Natural killer cell (primary cell): ENCODE measurements at regions not wholly inside any gene's neighbourhood (a gene's known extent, or its start where the extent isn't known, plus 50 kb on each side); places are given as distances from the start of the nearest gene placed in this dataset.
"Not testable (repeated sequence)": the region's sequence is repeated elsewhere in the genome, so short reads cannot be mapped to it uniquely, and the experiment has no call there.

ENCODE experiments used
- ATAC-seq, 3 donors: fragments of 150-1000 bp in 2 of 3; fragments of 200-7000 bp in 1 of 3; cut with Tn5 transposase; 1 replicate in 1 of 3; 2 replicates in 2 of 3; pipeline ENCODE4 v1.10.0; 2021; ENCODE audit warnings: mild to moderate bottlenecking in 2 of 3, moderate library complexity in 2 of 3
- DNase-seq, 2 donors: peaks; one replicate each; pipeline versions ENCODE4 v3.0.0 to v3.0.0-alpha.2; 2013 to 2021; ENCODE audit warnings: mixed read lengths in 1 of 2
- H3K27ac ChIP-seq: one replicate; pipeline ENCODE4 v1.5.1; 2013; ENCODE audit warnings: mild to moderate bottlenecking, low read length
- H3K27me3 ChIP-seq: one replicate; pipeline ENCODE4 v1.6.1; 2013; ENCODE audit warnings: low read length; ENCODE audit not compliant: control insufficient read depth, insufficient read depth
- H3K36me3 ChIP-seq: one replicate; pipeline ENCODE4 v1.6.1; 2013; ENCODE audit warnings: low read length; ENCODE audit not compliant: control insufficient read depth, insufficient read depth
- H3K4me1 ChIP-seq: one replicate; pipeline ENCODE4 v1.6.1; 2013; ENCODE audit warnings: low read length; ENCODE audit not compliant: control insufficient read depth, insufficient read depth
- H3K4me3 ChIP-seq: one replicate; pipeline ENCODE4 v1.5.1; 2013; ENCODE audit warnings: low read length
- H3K9me3 ChIP-seq: one replicate; pipeline ENCODE4 v1.6.1; 2013; ENCODE audit warnings: low read length; ENCODE audit not compliant: control insufficient read depth, insufficient read depth
- H3K27ac Mint-ChIP-seq, 2 donors: one replicate each; pipeline ENCODE4 v1.8.0; 2022; ENCODE audit warnings: mild to moderate bottlenecking in 2 of 2, mixed read lengths in 2 of 2, moderate library complexity in 1 of 2
- H3K27me3 Mint-ChIP-seq, 2 donors: one replicate each; pipeline ENCODE4 v1.8.0; 2022; ENCODE audit warnings: low read depth in 2 of 2, mixed read lengths in 2 of 2
- H3K36me3 Mint-ChIP-seq: one replicate; pipeline ENCODE4 v1.8.0; 2022; ENCODE audit warnings: mixed read lengths
- H3K4me1 Mint-ChIP-seq, 2 donors: one replicate each; pipeline ENCODE4 v1.8.0; 2022; ENCODE audit warnings: mixed read lengths in 2 of 2
- H3K4me3 Mint-ChIP-seq: one replicate; pipeline ENCODE4 v1.8.0; 2022; ENCODE audit warnings: mild to moderate bottlenecking, moderate library complexity, mixed read lengths
- H3K9me3 Mint-ChIP-seq, 2 donors: one replicate each; pipeline ENCODE4 v1.8.0; 2022; ENCODE audit warnings: mixed read lengths in 2 of 2
- WGBS: methylation state at CpG from one replicate; pipeline ENCODE4 v1.1.7; 2013; ENCODE audit warnings: missing lambda C conversion rate; ENCODE audit not compliant: insufficient coverage; 5-methylcytosine and 5-hydroxymethylcytosine counted together
- intact Hi-C: fragments of 100-400 bp; cut with micrococcal nuclease; formaldehyde crosslinking; loops from one replicate; pipeline ENCODE4 v1.14.2; 2022
- TF ChIP-seq, protein P1 (sequence below): fragments of 200-600 bp; IDR thresholded peaks from one replicate; pipeline ENCODE4 v1.8.0; 2022; ENCODE audit warnings: antibody characterized with exemption

DNA sequence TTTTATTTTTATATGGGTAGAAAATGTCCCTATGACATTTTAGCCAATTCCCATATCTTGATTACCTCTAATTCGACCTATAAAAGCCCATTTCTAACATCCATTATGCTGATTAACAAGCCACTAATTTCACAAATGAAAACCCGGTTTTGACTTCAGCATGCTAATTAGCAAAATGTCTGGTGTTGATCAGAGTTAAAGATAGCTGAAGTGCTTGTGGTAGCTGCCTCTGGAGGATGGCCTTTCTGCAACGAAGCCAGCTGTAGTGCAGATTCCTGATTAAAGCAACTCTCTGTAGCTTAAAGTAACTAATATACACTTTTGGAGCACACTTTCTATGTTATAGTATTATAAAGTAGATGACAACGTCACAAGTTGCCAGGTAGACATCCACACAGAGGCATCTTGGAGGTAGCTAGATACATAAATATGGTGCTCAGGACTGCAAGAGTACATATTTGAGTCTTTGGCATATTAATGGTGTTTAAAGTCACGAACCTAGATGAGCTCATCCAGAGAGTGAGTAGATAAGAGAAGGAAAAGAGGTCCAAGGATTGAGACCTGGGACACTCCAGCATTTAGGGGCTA lies 239.5 kb downstream of the BRINP2 start:
- H3K27ac Mint-ChIP-seq: no peak overlapping the region

DNA sequence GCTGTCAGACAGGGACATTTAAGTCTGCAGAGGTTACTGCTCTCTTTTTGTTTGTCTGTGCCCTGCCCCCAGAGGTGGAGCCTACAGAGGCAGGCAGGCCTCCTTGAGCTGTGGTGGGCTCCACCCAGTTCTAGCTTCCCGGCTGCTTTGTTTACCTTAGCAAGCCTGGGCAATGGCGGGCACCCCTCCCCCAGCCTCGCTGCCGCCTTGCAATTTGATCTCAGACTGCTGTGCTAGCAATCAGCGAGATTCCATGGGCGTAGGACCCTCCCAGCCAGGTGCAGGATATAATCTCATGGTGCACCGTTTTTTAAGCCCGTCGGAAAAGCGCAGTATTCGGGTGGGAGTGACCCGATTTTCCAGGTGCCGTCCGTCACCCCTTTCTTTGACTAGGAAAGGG lies 235.6 kb downstream of the BRINP2 start:
- H3K27me3 ChIP-seq, ATAC-seq, H3K4me1 ChIP-seq, H3K9me3 ChIP-seq, DNase-seq, intact Hi-C loops, H3K27ac ChIP-seq, H3K27me3 Mint-ChIP-seq, H3K4me3 ChIP-seq, H3K4me1 Mint-ChIP-seq, H3K4me3 Mint-ChIP-seq, H3K36me3 ChIP-seq, H3K27ac Mint-ChIP-seq: not testable (repeated sequence)
- Mint-ChIP-seq H3K9me3 (peaks cover 14 to 17% of the 10 kb centered on the region in 2 donors), H3K36me3 (peaks cover 12% of the 10 kb centered on the region)
- 94% methylated on average over 13 of the region's 14 CpGs for WGBS

More for the DNA sequence above, 239.5 kb downstream of the BRINP2 start:
- Histone ChIP-seq H3K4me1 (no peaks in the 10 kb centered on the region), H3K36me3 (no peaks in the 10 kb centered on the region), H3K9me3 (no peaks in the 10 kb centered on the region), H3K27ac (no peak overlapping the region), H3K27me3 (no peaks in the 10 kb centered on the region), H3K4me3 (no peak overlapping the region)
- TF ChIP-seq, protein P1, sequence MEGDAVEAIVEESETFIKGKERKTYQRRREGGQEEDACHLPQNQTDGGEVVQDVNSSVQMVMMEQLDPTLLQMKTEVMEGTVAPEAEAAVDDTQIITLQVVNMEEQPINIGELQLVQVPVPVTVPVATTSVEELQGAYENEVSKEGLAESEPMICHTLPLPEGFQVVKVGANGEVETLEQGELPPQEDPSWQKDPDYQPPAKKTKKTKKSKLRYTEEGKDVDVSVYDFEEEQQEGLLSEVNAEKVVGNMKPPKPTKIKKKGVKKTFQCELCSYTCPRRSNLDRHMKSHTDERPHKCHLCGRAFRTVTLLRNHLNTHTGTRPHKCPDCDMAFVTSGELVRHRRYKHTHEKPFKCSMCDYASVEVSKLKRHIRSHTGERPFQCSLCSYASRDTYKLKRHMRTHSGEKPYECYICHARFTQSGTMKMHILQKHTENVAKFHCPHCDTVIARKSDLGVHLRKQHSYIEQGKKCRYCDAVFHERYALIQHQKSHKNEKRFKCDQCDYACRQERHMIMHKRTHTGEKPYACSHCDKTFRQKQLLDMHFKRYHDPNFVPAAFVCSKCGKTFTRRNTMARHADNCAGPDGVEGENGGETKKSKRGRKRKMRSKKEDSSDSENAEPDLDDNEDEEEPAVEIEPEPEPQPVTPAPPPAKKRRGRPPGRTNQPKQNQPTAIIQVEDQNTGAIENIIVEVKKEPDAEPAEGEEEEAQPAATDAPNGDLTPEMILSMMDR: no peak
- Mint-ChIP-seq H3K36me3 (peaks cover 12% of the 10 kb centered on the region), H3K4me1 (no peaks in the 10 kb centered on the region), H3K9me3 (peaks cover 14 to 21% of the 10 kb centered on the region in 2 donors), H3K27me3 (no peaks in the 10 kb centered on the region), H3K4me3 (no peak overlapping the region)
- DNase-seq (no peak), ATAC-seq (no peak)
- intact Hi-C loops: no loop called here
- WGBS: 73% methylated on average over 4 of the region's 5 CpGs

DNA sequence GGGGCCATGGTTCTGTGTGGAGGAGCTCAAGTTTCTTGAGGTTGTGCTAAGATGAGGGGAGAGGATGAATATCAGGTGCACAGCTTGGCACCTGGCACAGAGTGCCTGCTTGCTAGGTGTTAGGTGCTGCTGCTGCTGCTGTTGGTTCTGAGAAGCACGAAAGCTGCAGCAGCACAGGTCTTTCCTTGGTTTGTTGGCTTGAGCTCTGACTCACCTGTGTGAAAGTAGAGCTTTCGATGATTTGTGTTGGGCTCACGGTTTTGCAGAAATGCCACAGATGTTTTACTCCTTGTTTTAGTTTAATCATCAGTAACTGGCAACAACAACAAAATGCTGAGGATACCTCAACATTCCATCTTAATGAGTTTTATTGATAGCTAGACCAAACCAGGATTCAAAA lies 221.6 kb downstream of the BRINP2 start:
- H3K27ac ChIP-seq: no peak overlapping the region
- H3K4me1 ChIP-seq: no peaks in the 10 kb centered on the region
- no peaks in the 10 kb centered on the region for H3K36me3 Mint-ChIP-seq
- H3K27me3 ChIP-seq: no peaks in the 10 kb centered on the region
- H3K4me3 Mint-ChIP-seq: no peak overlapping the region
- DNase-seq (no peak), ATAC-seq (peak in 1 of 3 donors; percentile 30)
- 79% methylated on average over 3 of the region's 3 CpGs for WGBS
- TF ChIP-seq, protein P1: no peak
- H3K4me1 Mint-ChIP-seq: no peaks in the 10 kb centered on the region
- H3K36me3 ChIP-seq: no peaks in the 10 kb centered on the region
- H3K27ac Mint-ChIP-seq: no peak overlapping the region
- H3K9me3 Mint-ChIP-seq: peaks cover 27 to 28% of the 10 kb centered on the region in 2 donors
- intact Hi-C loops: no loop called here
- H3K4me3 ChIP-seq: no peak overlapping the region
- no peaks in the 10 kb centered on the region for H3K27me3 Mint-ChIP-seq
- no peaks in the 10 kb centered on the region for H3K9me3 ChIP-seq

DNA sequence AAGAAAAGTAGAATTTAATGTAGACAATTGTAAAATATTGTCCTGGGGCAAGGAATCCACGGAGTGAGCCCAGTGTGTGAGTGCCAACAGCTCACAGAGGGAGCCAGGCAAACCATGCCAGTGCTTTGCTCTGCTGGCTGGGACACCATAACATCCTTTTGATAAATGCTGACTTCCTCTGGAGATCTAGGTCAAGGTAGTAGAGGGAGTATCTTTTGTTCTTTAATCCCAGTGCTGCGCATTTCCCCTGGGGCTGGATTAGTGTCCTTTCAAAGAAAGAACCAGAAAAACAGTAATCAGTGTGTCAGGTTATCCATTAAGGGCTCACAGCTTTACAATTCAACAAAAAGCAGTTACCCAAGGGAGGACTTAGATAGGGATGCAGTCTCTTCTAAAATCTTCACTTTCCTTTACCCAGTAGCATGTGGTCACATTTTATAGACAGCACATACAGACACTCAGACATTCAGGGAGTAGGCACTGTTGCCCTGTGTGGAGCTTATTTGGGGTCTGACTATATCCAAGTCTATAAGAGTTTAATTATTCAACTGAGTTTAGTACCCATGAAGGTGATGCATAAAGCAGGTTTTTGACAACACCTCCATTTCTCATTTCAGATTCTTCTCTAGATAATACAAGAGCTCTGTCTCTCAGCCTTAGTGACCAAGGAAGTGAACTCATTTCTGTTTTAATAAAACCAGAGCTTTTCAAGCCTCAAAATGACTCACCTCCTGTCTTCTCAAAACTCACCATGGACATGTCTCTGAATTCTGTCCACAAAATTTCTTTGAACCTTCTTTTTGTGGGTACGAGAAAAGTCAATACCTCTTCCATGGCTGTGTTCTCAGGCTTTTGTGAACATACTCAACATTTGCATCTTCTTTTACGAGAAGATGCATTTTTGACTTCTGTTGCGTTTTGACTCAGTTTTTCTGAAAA lies 215.3 kb downstream of the BRINP2 start:
- Histone ChIP-seq H3K36me3 (no peaks in the 10 kb centered on the region), H3K9me3 (no peaks in the 10 kb centered on the region), H3K27ac (no peak overlapping the region), H3K4me1 (no peaks in the 10 kb centered on the region), H3K27me3 (no peaks in the 10 kb centered on the region), H3K4me3 (no peak overlapping the region)
- Mint-ChIP-seq H3K4me3 (no peak overlapping the region), H3K27ac (no peak overlapping the region), H3K9me3 (peaks cover 15 to 20% of the 10 kb centered on the region in 2 donors), H3K27me3 (no peaks in the 10 kb centered on the region), H3K4me1 (no peaks in the 10 kb centered on the region), H3K36me3 (peaks cover 2% of the 10 kb centered on the region)
- ATAC-seq (no peak), DNase-seq (no peak)
- TF ChIP-seq, protein P1: no peak
- WGBS: 78% methylated on average over 5 of the region's 5 CpGs
- intact Hi-C loops: no loop called here
